HEK293 (cell line): ENCODE measurements at regions not wholly inside any gene's neighbourhood (a gene's known extent, or its start where the extent isn't known, plus 50 kb on each side); places are given as distances from the start of the nearest gene placed in this dataset.

Experiments
- CTCF ChIA-PET: fragments of 350-600 bp; formaldehyde crosslinking; extraction: SDS; loops from one replicate; lab custom pipeline; 2021; ENCODE audit warnings: antibody characterized with exemption; lab: Yijun Ruan, JAX
- POLR2A ChIA-PET: fragments of 300-600 bp; formaldehyde crosslinking; extraction: SDS; loops from one replicate; lab custom pipeline; 2020; ENCODE audit warnings: antibody characterized with exemption, inconsistent platforms; lab: Yijun Ruan, JAX
- H3K27ac ChIP-seq: fragments of 200-500 bp; sonication (Bioruptor generic); 2 replicates; pipeline ENCODE4 v1.5.1; 2014; ENCODE audit warnings: low read depth, low read length, control low read depth, inconsistent platforms; ENCODE audit errors: extremely low read depth
- H3K36me3 ChIP-seq, 2 experiments: fragments of 200-500 bp in 1 of 2; sonication (Bioruptor generic) in 1 of 2; 1 replicate in 1 of 2; 2 replicates in 1 of 2; pipeline ENCODE4 v1.5.1; 2014 to 2017; ENCODE audit warnings: inconsistent platforms in 2 of 2, low read length in 2 of 2; ENCODE audit not compliant: control insufficient read depth in 2 of 2, insufficient read depth in 1 of 2
- H3K4me1 ChIP-seq: fragments of 200-500 bp; sonication (Bioruptor generic); 2 replicates; pipeline ENCODE4 v1.5.1; 2014; ENCODE audit warnings: mild to moderate bottlenecking, low read length, inconsistent platforms; ENCODE audit not compliant: control insufficient read depth, insufficient read depth
- H3K4me3 ChIP-seq: 2 replicates; pipeline ENCODE4 v1.5.1; 2011; ENCODE audit warnings: low read depth, mild to moderate bottlenecking, control low read depth, low read length, moderate library complexity
- H3K9me3 ChIP-seq: fragments of 200-500 bp; sonication (Bioruptor generic); 2 replicates; pipeline ENCODE4 v1.5.1; 2014; ENCODE audit warnings: low read depth, low read length, inconsistent platforms; ENCODE audit not compliant: control insufficient read depth, insufficient read depth
- GLI4 ChIP-seq: fragments of 450-650 bp; formaldehyde crosslinking; IDR thresholded peaks from 2 replicates; pipeline ENCODE4 v1.5.1; 2016; ENCODE audit warnings: missing biosample characterization, missing genetic modification characterization
- GLIS1 ChIP-seq: fragments of 450-650 bp; formaldehyde crosslinking; IDR thresholded peaks from 2 replicates; pipeline ENCODE4 v1.5.1; 2016; ENCODE audit warnings: missing biosample characterization, missing genetic modification characterization
- GLIS2 ChIP-seq: fragments of 450-650 bp; formaldehyde crosslinking; IDR thresholded peaks from 2 replicates; pipeline ENCODE4 v1.5.1; 2016; ENCODE audit warnings: missing biosample characterization, missing genetic modification characterization
- KLF1 ChIP-seq: fragments of 450-650 bp; formaldehyde crosslinking; IDR thresholded peaks from 2 replicates; pipeline ENCODE4 v1.5.1; 2016; ENCODE audit warnings: missing biosample characterization, missing genetic modification characterization
- OVOL3 ChIP-seq: fragments of 450-650 bp; formaldehyde crosslinking; IDR thresholded peaks from 2 replicates; pipeline ENCODE4 v1.5.1; 2016; ENCODE audit warnings: missing biosample characterization, missing genetic modification characterization
- TCF7L2 ChIP-seq: IDR thresholded peaks from 2 replicates; pipeline ENCODE4 v1.6.1; 2011; ENCODE audit warnings: low read depth, mild to moderate bottlenecking, inconsistent platforms, low read length, moderate library complexity, borderline replicate concordance
- ZBTB49 ChIP-seq: fragments of 450-650 bp; formaldehyde crosslinking; IDR thresholded peaks from 2 replicates; pipeline ENCODE4 v1.5.1; 2016; ENCODE audit warnings: missing biosample characterization, missing genetic modification characterization, low read depth
- ZBTB6 ChIP-seq: fragments of 450-650 bp; formaldehyde crosslinking; IDR thresholded peaks from 2 replicates; pipeline ENCODE4 v1.5.1; 2017; ENCODE audit warnings: missing biosample characterization, missing genetic modification characterization
- ZFP41 ChIP-seq: fragments of 450-650 bp; formaldehyde crosslinking; IDR thresholded peaks from 2 replicates; pipeline ENCODE4 v1.5.1; 2016; ENCODE audit warnings: missing biosample characterization, missing genetic modification characterization, borderline replicate concordance
- ZNF112 ChIP-seq: fragments of 450-650 bp; formaldehyde crosslinking; IDR thresholded peaks from 2 replicates; pipeline ENCODE4 v1.5.0; 2017; ENCODE audit warnings: missing biosample characterization, missing genetic modification characterization
- ZNF114 ChIP-seq: fragments of 450-650 bp; formaldehyde crosslinking; IDR thresholded peaks from 2 replicates; pipeline ENCODE4 v1.5.0; 2017; ENCODE audit warnings: missing biosample characterization, missing genetic modification characterization
- ZNF157 ChIP-seq: fragments of 450-650 bp; formaldehyde crosslinking; IDR thresholded peaks from 2 replicates; pipeline ENCODE4 v1.5.1; 2016; ENCODE audit warnings: missing biosample characterization, missing genetic modification characterization
- ZNF175 ChIP-seq: fragments of 450-650 bp; formaldehyde crosslinking; IDR thresholded peaks from 2 replicates; pipeline ENCODE4 v1.5.1; 2016; ENCODE audit warnings: missing biosample characterization, missing genetic modification characterization
- ZNF221 ChIP-seq: fragments of 450-650 bp; formaldehyde crosslinking; IDR thresholded peaks from 2 replicates; pipeline ENCODE4 v1.5.1; 2017; ENCODE audit warnings: missing biosample characterization, missing genetic modification characterization, borderline replicate concordance
- ZNF354C ChIP-seq: fragments of 450-650 bp; formaldehyde crosslinking; IDR thresholded peaks from 2 replicates; pipeline ENCODE4 v1.5.1; 2016; ENCODE audit warnings: missing biosample characterization, missing genetic modification characterization, low read depth, borderline replicate concordance
- ZNF416 ChIP-seq: fragments of 450-650 bp; formaldehyde crosslinking; IDR thresholded peaks from 2 replicates; pipeline ENCODE4 v1.5.1; 2016; ENCODE audit warnings: missing biosample characterization, missing genetic modification characterization
- ZNF423 ChIP-seq: fragments of 450-650 bp; formaldehyde crosslinking; IDR thresholded peaks from 2 replicates; pipeline ENCODE4 v1.5.1; 2016; ENCODE audit warnings: missing biosample characterization, missing genetic modification characterization
- ZNF610 ChIP-seq: fragments of 450-650 bp; formaldehyde crosslinking; IDR thresholded peaks from 2 replicates; pipeline ENCODE4 v1.5.1; 2016; ENCODE audit warnings: missing biosample characterization, missing genetic modification characterization, borderline replicate concordance
- ZNF621 ChIP-seq: fragments of 450-650 bp; formaldehyde crosslinking; IDR thresholded peaks from 2 replicates; pipeline ENCODE4 v1.5.1; 2017; ENCODE audit warnings: missing biosample characterization, missing genetic modification characterization
- ZNF645 ChIP-seq: fragments of 450-650 bp; formaldehyde crosslinking; IDR thresholded peaks from 2 replicates; pipeline ENCODE4; 2016; ENCODE audit warnings: missing biosample characterization, missing genetic modification characterization
- ZNF701 ChIP-seq: fragments of 450-650 bp; formaldehyde crosslinking; IDR thresholded peaks from 2 replicates; pipeline ENCODE4 v1.5.1; 2016; ENCODE audit warnings: missing biosample characterization, missing genetic modification characterization
- ZNF768 ChIP-seq: fragments of 450-650 bp; formaldehyde crosslinking; IDR thresholded peaks from 2 replicates; pipeline ENCODE4 v1.5.1; 2018; ENCODE audit warnings: missing biosample characterization, mild to moderate bottlenecking, missing genetic modification characterization
- ZSCAN16 ChIP-seq: fragments of 450-650 bp; formaldehyde crosslinking; IDR thresholded peaks from 2 replicates; pipeline ENCODE4 v1.5.1; 2016; ENCODE audit warnings: missing biosample characterization, missing genetic modification characterization
- TF ChIP-seq, protein P1 (sequence below): fragments of 450-650 bp; formaldehyde crosslinking; IDR thresholded peaks from 2 replicates; pipeline ENCODE4 v1.5.1; 2016; ENCODE audit warnings: missing biosample characterization, missing genetic modification characterization
- TF ChIP-seq, protein P2 (sequence below): fragments of 450-650 bp; formaldehyde crosslinking; IDR thresholded peaks from 2 replicates; pipeline ENCODE4 v1.5.1; 2016; ENCODE audit warnings: missing biosample characterization, missing genetic modification characterization, borderline replicate concordance

- TF ChIP-seq GLIS1 (tag by site-specific recombination), result no peak
- TF ChIP-seq ZNF114 (tag by site-specific recombination), result no peak
- TF ChIP-seq ZNF221 (tag by site-specific recombination), result no peak
- no peak for TF ChIP-seq TCF7L2
- TF ChIP-seq, all 188 proteins: peak for 0
Observed at GRCh38 chr11:15624701-15625100, 510.0 kb downstream of the INSC start (continued).

DNA sequence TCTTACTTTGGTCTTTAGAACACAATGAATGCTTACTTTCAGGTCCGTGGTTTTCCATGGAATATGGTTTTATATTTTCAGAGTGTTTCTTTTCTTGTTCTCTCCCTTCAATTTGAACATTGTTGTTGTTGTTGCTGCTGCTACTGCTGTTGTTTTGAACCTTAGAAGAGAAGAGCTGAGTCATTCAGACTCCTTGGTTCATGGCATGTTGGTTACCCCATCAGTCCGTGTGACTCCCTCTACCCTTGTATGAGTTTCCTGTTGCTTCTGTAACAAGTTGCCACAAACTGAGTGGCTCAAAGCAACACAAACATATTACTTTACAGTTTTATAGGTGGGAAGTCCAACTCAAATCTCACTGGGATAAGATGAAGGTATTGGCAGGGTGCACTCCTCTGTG lies 511.0 kb downstream of the INSC start:
- Histone ChIP-seq H3K4me1 (no peaks in the 10 kb centered on the region), H3K27ac (no peak overlapping the region), H3K36me3 (no peaks in the 10 kb centered on the region), H3K9me3 (no peaks in the 10 kb centered on the region), H3K4me3 (no peak overlapping the region)
- POLR2A ChIA-PET, result no interaction called here
- CTCF ChIA-PET, result interaction anchor here (2.0 kb wide), 1 partner anchor 24 kb away, joined by 8 read pairs; no protein-coding TSS in a partner anchor
- TF ChIP-seq ZNF354C (tag by site-specific recombination), result no peak
- no peak for TF ChIP-seq ZNF423 (tag by site-specific recombination)
- TF ChIP-seq TCF7L2, result no peak
- no peak for TF ChIP-seq ZNF645 (tag by site-specific recombination)
- TF ChIP-seq ZSCAN16, result no peak
- TF ChIP-seq ZNF701 (tag by site-specific recombination), result no peak
- no peak for TF ChIP-seq ZNF157
- TF ChIP-seq GLI4 (tag by site-specific recombination), result no peak
- no peak for TF ChIP-seq OVOL3 (tag by site-specific recombination)
- no peak for TF ChIP-seq ZFP41 (tag by site-specific recombination)
- no peak for TF ChIP-seq GLIS2 (tag by site-specific recombination)

DNA sequence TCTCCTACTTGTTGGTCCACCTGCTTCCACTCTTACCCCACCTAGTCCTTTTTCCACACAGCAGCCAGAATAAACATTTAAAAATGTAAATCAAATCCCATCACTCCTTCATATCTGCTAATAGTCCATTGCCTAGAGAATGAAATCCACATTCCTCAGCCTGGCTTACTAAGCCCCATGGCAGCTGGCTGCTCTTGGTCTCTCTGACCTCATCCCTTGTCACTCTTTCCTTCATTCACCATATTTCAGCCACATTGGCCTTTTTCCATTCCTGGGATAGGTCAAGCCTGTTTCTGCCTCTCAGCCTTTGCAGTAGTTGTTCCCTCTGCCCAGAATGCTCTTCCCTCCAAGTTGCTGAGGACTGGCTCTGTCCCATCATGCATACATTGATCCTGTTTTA lies 512.8 kb downstream of the INSC start:
- CTCF ChIA-PET, result no interaction called here
- no peaks in the 10 kb centered on the region for H3K4me1 ChIP-seq
- POLR2A ChIA-PET, result no interaction called here
- H3K9me3 ChIP-seq, result no peaks in the 10 kb centered on the region
- H3K36me3 ChIP-seq, result no peaks in the 10 kb centered on the region
- no peak overlapping the region for H3K4me3 ChIP-seq
- no peak overlapping the region for H3K27ac ChIP-seq
- no peak for TF ChIP-seq ZNF610
- no peak for TF ChIP-seq ZNF112
- TF ChIP-seq ZNF416 (tag by site-specific recombination), result no peak
- TF ChIP-seq KLF1 (tag by site-specific recombination), result no peak
- TF ChIP-seq, protein P1, sequence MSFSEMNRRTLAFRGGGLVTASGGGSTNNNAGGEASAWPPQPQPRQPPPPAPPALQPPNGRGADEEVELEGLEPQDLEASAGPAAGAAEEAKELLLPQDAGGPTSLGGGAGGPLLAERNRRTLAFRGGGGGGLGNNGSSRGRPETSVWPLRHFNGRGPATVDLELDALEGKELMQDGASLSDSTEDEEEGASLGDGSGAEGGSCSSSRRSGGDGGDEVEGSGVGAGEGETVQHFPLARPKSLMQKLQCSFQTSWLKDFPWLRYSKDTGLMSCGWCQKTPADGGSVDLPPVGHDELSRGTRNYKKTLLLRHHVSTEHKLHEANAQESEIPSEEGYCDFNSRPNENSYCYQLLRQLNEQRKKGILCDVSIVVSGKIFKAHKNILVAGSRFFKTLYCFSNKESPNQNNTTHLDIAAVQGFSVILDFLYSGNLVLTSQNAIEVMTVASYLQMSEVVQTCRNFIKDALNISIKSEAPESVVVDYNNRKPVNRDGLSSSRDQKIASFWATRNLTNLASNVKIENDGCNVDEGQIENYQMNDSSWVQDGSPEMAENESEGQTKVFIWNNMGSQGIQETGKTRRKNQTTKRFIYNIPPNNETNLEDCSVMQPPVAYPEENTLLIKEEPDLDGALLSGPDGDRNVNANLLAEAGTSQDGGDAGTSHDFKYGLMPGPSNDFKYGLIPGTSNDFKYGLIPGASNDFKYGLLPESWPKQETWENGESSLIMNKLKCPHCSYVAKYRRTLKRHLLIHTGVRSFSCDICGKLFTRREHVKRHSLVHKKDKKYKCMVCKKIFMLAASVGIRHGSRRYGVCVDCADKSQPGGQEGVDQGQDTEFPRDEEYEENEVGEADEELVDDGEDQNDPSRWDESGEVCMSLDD (tag by site-specific recombination), result no peak
- TF ChIP-seq ZBTB6 (tag by site-specific recombination), result no peak
- TF ChIP-seq ZNF768 (tag by site-specific recombination), result no peak
- no peak for TF ChIP-seq ZNF175 (tag by site-specific recombination)
- TF ChIP-seq ZBTB49 (tag by site-specific recombination), result no peak
- TF ChIP-seq ZNF621 (tag by site-specific recombination), result no peak
- TF ChIP-seq, protein P2, sequence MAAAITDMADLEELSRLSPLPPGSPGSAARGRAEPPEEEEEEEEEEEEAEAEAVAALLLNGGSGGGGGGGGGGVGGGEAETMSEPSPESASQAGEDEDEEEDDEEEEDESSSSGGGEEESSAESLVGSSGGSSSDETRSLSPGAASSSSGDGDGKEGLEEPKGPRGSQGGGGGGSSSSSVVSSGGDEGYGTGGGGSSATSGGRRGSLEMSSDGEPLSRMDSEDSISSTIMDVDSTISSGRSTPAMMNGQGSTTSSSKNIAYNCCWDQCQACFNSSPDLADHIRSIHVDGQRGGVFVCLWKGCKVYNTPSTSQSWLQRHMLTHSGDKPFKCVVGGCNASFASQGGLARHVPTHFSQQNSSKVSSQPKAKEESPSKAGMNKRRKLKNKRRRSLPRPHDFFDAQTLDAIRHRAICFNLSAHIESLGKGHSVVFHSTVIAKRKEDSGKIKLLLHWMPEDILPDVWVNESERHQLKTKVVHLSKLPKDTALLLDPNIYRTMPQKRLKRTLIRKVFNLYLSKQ (tag by site-specific recombination), result no peak
